ENCODE measurements at regions not wholly inside any gene's neighbourhood (a gene's known extent, or its start where the extent isn't known, plus 50 kb on each side); places are given as distances from the start of the nearest gene placed in this dataset.

- no peak for TF ChIP-seq POLR2A (IDR thresholded peaks at IDR 0.05)
- TF ChIP-seq, protein P1, sequence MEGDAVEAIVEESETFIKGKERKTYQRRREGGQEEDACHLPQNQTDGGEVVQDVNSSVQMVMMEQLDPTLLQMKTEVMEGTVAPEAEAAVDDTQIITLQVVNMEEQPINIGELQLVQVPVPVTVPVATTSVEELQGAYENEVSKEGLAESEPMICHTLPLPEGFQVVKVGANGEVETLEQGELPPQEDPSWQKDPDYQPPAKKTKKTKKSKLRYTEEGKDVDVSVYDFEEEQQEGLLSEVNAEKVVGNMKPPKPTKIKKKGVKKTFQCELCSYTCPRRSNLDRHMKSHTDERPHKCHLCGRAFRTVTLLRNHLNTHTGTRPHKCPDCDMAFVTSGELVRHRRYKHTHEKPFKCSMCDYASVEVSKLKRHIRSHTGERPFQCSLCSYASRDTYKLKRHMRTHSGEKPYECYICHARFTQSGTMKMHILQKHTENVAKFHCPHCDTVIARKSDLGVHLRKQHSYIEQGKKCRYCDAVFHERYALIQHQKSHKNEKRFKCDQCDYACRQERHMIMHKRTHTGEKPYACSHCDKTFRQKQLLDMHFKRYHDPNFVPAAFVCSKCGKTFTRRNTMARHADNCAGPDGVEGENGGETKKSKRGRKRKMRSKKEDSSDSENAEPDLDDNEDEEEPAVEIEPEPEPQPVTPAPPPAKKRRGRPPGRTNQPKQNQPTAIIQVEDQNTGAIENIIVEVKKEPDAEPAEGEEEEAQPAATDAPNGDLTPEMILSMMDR (IDR thresholded peaks at IDR 0.05) = no peak
Measured at GRCh38 chr13:81275666-81276258, 934.8 kb upstream of the SPRY2 start.
